Stimulated activated CD4-positive, alpha-beta T cell treated with anti-CD3 and anti-CD28 coated beads, Interleukin-4, amount 100 ng/mL, for 4 hours (primary cell): ENCODE measurements at regions not wholly inside any gene's neighbourhood (a gene's known extent, or its start where the extent isn't known, plus 50 kb on each side); places are given as distances from the start of the nearest gene placed in this dataset.

Experiments used
- DNase-seq, 2 experiments: peaks; one replicate each; pipeline ENCODE4 v3.0.0-alpha.2; 2020

- no peak for DNase-seq
These were observed 254.9 kb downstream of the ACTL7B start for GRCh38 chr9:108600896-108601295.

DNA sequence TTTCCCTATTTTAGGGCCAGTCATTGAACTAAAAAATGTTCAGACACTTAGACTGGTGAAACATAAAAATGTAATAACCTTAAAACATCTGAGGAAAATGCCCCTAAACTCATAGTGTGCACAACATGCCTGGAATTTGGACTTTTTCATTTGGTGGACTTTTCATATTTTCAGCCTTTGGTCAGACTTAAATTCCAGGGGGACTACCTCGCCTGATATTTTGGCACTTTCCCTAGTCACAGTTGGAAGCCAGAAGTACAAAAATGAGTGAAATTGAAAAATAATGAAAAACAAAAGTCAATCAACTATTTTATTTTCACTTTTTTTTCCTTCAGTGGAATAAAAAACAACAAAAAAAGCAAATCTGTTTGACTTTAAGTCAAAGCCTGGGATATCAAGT, 256.2 kb downstream of the ACTL7B start:
- DNase-seq, result no peak

- no peak for DNase-seq
These were observed 264.7 kb downstream of the ACTL7B start for GRCh38 chr9:108591121-108591520.

- DNase-seq, result no peak
These were observed 267.5 kb downstream of the ACTL7B start for GRCh38 chr9:108588246-108588645.

DNA sequence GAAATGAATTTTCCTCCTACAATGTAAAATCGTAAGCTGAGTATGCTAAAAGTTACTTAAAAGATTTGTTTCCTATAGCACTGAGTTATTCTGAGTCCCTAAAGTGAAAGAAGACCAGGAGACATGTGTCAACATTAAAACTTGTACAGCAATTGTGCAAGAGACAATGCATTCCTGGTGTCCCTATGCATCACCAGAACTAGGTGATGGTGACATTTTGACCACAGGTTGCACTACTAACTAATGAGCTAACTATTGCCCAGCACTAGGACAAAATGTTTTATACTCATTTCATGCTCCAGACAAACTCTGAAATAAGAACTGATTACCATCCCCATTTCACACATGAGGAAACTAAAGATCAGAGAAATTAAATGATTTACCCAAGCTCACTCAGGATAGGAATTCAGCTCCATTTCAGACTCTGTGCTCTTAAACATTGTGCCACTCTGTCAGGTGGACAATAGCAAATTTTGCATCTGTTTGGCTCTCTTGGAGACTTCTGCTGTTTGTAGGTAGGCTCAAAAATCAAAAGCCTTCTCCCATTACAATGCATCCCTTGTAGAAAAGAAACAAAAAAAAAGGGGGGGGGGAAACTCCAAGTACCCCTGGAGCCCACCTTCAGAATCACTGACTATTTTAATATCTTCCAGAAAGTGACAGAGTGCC, 269.2 kb downstream of the ACTL7B start:
- DNase-seq, result no peak

DNA sequence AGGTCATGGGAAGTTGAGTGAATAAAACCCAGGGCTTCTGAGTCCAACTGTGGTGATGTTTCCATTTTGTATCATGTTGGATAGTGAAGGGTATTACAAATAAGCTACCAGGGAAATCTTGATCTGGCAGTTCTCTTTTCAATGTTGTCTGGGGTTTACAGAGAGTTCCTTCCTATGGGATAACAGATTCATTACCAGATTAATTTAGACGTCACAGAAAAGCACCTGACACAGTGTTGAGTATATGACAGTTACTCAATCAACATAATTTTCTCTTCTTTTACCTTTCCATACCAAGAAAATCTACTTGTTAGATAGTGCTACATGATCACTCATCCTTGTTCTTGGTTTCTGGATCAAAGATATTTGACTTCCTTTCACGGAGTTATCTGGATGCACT, 270.9 kb downstream of the ACTL7B start:
- DNase-seq, result no peak

DNA sequence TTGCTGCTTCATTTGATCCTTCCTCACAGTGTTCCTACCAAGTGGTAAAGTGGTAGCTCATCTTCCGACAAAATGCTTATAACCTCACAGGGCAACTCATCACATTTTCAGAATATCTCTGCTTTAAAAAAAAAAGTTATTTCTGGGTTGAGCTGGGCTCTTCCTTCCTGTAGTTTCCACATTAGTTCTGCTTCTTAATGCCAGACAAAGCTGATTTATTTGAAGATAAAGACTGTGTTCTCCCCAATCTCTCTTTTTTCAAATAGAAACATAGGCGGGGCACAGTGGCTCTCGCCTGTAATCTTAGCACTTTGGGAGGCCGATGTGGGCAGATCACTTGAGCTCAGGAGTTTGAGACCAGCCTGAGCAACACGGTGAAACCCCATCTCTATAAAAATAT, 273.1 kb downstream of the ACTL7B start:
- DNase-seq, result no peak

DNA sequence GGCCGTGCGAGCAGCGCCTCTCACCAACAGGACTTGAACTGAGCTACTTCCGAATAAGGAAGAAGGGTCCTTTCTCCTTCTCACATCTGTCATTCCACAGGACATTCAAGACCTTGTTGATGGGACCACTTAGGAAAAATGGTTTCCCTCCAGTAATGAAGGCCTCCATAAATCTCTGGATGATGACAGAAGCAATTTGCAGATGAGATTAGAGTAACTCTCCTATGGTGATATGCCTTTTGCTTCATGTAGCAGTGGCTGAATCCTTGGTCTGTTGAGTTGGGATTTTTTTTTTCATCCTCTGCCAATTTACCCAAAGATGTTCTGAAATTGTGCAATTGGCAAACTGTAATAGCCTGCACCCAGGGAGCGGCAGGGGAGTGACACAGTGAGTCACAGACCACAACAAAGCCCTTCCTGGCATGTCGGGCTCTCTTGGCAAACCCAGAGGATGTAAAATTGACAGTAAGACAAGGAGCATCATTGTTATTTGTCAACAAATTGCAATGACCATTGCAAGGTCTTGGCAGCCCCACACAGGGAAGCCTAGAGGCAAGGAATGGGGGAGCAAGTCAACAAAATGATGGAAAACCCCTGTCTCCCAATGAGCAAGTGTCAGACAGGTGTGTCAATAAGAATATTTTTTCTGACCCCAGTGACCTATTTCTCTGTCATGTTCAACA, 275.9 kb downstream of the ACTL7B start:
- DNase-seq, result no peak

DNA sequence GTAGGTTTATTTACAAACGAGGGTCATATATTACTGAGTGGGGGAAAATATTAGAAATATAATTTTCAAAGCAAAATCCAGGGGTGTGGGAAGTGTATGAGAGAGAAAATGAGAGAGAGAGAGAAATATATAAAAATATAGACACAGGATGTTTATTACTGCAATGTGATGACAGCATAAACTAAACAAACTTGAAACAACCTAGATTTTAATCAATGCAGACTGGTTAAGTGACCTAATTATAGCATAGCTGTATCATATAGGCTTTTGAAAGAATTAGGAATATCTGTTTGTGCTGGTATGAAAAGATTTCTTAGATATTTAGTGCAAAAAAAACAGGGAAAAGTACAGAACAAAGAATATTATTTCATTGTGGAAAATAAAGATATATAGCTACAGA, 280.5 kb downstream of the ACTL7B start:
- DNase-seq, result no peak

GRCh38 chr9:108569624-108570023, 286.2 kb downstream of the ACTL7B start:
- DNase-seq, result no peak

DNA sequence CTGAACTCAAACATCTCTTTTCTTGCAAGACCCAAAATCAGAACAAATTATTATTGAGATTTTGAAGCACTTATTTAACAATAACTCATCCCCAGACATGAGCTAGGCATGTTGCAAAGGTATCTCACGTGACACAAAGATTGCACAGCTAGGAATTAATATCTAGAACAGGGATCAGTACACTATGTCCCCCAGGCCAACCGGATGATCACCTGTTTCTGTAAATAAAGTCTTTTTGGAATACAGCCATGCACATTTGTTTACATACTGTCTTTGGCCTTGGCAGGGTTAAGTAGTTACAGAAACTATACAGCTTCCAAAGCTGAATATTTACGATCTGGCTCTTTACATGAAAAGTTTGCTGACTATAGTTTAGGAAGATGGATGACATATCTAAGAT, 287.7 kb downstream of the ACTL7B start:
- no peak for DNase-seq

GRCh38 chr9:108567571-108567970, 288.2 kb downstream of the ACTL7B start:
- no peak for DNase-seq

DNA sequence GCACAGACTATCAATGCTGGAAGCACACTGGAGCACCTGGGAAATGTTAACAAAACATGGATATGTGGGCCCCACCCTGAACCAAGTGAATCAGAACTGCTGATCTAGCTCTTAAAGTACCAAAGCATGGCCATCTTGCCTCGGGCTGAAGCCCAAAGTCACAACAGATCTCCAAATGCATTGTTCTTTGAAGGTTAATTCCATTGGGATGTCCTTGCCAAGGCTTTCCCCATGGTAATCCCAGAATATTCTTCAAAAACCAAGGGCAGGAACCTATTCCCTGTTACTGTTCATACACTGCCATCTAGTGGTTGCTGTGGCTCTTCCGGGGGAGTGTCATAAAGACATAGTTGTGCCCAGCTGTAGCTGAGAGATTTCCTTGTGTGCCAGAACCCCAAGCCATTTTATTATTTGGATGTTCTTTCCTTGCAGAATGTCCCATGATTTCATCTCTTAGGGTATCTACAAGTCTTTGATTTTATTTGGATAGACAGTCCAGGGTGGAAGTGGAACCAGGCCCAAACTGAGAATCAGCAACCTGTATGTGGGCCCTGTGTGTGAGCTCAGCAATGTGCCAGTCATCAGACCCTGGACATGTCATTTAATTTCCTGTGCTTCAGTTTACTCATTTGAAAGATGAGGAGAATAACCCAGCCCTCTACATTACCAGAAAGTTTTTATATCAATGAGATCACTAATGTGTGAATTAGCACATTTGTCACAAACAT, 290.0 kb downstream of the ACTL7B start:
- DNase-seq, result no peak

GRCh38 chr9:108562176-108562575, 293.6 kb downstream of the ACTL7B start:
- no peak for DNase-seq

DNA sequence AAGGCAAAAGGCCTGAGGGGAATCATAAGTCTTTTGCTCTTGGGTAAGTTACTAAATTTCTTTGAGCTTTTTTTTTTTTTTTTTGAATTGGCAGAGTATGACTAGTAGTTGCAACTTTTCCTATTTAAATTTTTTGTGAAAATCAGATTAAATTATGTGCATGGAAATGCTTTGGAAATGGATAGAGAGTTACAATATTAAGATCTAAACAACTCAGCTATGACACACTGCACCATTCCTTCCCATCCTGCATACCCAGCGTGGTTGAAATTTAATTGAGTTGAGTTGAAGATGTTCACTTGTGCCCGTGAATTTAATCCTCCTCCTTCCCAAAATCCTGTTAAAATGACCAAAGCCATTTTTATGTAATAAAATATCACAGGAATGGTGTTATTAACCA, 296.4 kb downstream of the ACTL7B start:
- DNase-seq, result no peak

GRCh38 chr9:108554831-108555230, 301.0 kb downstream of the ACTL7B start:
- DNase-seq, result no peak

DNA sequence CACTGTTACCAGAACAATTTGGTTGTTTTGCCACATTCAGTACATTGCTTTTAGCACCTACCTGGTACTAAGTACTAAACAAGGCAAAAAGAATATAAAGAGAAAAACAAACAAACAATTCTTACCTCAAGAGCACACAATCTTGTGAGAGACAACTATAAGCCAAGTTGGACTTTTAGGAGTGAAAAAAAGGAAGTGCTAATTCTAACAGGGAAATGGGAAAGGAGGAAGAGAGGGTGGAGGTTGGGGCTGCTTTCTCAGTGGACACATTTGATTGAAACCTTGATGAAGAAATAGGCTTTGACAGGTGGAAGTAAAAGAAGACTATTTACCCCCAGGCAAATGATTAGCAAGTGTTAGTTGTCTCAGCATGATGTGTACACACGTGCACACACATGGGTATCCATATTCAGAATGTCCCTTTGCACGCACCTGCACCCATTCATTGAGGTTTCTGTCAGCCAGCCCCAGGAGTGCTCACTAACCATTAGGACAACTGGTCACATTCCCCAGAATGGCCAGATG, 302.6 kb downstream of the ACTL7B start:
- DNase-seq, result no peak

DNA sequence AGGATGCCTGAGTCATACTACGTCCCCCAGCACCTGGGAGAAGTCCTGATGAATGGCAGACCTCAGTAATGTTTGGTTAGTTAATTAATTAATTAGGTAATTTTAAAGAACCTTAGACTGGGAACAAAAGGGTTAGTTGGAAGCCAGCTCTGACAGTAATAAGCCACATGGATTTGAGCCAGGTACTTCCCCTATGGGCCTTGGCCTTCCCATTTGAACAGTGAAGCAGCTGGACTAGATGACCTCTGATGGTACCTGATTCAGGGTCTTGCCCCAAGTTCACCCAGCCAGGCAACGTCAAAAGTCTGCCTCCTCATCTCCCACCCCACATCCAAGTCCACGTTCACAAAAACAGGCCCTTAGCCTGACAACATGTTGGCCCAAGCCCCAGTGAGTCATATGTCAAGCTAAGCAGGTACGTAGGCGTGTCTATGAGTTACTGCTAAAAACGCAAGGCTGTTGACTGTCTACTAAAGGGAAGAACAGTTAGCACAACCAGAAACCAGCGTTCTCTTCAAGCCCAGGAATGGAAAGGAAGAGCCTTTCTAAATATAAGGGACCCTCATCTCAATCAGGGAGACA, 303.2 kb downstream of the ACTL7B start:
- no peak for DNase-seq

DNA sequence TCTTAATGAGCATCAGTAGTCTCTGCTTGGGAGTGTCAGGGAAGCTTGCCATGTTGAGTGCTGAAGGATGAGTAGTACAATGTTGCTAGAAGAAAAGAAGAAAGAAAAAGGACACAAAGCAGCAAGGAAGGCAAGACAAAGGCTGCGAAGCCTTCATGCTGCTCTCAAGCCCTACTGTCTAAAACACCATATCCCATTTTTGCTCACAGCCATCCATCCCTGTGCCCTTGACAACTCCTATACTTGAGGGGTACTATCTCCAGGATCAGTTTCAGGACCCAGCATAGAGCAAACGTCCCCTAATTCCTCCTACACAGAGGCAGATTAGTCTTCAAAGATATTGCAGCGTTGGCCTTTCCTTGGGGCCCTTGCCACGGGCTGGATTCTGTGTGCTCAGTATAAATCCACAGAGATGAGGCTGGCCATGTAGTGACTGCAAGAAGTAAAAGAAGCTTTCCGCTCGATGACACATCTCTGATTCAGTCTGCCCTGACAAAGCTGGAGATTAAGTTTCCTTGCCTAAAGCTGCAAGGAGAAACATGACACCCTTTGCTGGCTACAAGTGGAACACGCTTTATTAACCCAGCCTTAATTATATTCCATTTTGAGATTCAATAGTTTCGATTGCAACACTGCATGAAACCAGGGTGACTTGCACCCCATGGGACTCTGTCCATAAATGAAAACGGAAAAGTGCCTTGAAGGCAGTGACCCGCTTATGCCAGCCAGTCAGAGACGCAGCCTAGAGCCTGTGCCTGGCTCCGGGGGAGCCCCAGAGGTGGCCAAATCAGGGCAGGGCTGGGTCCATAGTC, 304.6 kb downstream of the ACTL7B start:
- DNase-seq, result no peak

GRCh38 chr9:108550106-108550505, 305.7 kb downstream of the ACTL7B start:
- no peak for DNase-seq

DNA sequence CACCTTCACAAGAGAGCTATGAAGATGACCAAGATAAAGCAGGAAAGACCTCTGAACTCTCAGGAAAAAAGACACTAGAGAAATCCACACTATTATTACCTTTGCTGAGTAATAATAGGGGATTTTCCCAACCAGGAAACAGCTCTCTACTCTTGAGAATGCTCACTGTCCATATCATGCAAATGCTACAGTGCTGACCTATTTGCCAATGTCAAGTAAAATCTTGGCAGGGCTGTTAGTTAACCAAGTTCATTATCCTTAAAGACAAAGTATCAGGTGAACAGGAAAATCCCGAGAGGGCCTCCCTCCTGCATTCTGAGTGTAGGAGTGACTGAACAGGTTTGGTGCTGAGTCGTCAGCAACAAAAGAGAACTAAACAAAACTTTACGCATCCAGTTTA, 306.6 kb downstream of the ACTL7B start:
- DNase-seq, result no peak

- DNase-seq, result no peak
These were observed 308.2 kb downstream of the ACTL7B start for GRCh38 chr9:108547411-108548135.
